Parathyroid adenoma (tissue), 2 donors: ENCODE measurements at regions not wholly inside any gene's neighbourhood (a gene's known extent, or its start where the extent isn't known, plus 50 kb on each side); places are given as distances from the start of the nearest gene placed in this dataset.

Experiments
- H2AFZ ChIP-seq: fragments of 300-600 bp; sonication (generic); one replicate; pipeline ENCODE4 v1.7.0; 2017; ENCODE audit warnings: antibody characterized with exemption, mild to moderate bottlenecking
- H3K27ac ChIP-seq: fragments of 300-600 bp; sonication (generic); one replicate; pipeline ENCODE4 v1.7.0; 2017
- H3K27me3 ChIP-seq: fragments of 300-600 bp; sonication (generic); one replicate; pipeline ENCODE4 v1.7.0; 2017; ENCODE audit warnings: low read length; ENCODE audit not compliant: control insufficient read depth, insufficient read depth
- H3K36me3 ChIP-seq: fragments of 300-600 bp; sonication (generic); one replicate; pipeline ENCODE4 v1.7.0; 2017; ENCODE audit warnings: low read length; ENCODE audit not compliant: control insufficient read depth, insufficient read depth
- H3K4me1 ChIP-seq: fragments of 300-600 bp; sonication (generic); one replicate; pipeline ENCODE4 v1.7.0; 2017; ENCODE audit warnings: control low read depth
- H3K4me2 ChIP-seq: fragments of 300-600 bp; sonication (generic); one replicate; pipeline ENCODE4 v1.7.0; 2017; ENCODE audit warnings: low read length
- H3K4me3 ChIP-seq: fragments of 300-600 bp; sonication (generic); one replicate; pipeline ENCODE4 v1.7.0; 2017; ENCODE audit warnings: low read depth, low read length
- H3K79me2 ChIP-seq: fragments of 300-600 bp; sonication (generic); one replicate; pipeline ENCODE4 v1.7.0; 2017; ENCODE audit warnings: control low read depth
- H3K9ac ChIP-seq: fragments of 300-600 bp; sonication (generic); one replicate; pipeline ENCODE4 v1.7.0; 2017; ENCODE audit warnings: mild to moderate bottlenecking
- H3K9me3 ChIP-seq: fragments of 300-600 bp; sonication (generic); one replicate; pipeline ENCODE4 v1.7.0; 2017; ENCODE audit warnings: low read length; ENCODE audit not compliant: control insufficient read depth
- TF ChIP-seq, protein P1 (sequence below): fragments of 300-600 bp; sonication (generic); IDR thresholded peaks from one replicate; pipeline ENCODE4 v1.7.0; 2017; ENCODE audit warnings: antibody characterized with exemption, mild to moderate bottlenecking
- donor health status: primary hyperparathyroidism.

DNA sequence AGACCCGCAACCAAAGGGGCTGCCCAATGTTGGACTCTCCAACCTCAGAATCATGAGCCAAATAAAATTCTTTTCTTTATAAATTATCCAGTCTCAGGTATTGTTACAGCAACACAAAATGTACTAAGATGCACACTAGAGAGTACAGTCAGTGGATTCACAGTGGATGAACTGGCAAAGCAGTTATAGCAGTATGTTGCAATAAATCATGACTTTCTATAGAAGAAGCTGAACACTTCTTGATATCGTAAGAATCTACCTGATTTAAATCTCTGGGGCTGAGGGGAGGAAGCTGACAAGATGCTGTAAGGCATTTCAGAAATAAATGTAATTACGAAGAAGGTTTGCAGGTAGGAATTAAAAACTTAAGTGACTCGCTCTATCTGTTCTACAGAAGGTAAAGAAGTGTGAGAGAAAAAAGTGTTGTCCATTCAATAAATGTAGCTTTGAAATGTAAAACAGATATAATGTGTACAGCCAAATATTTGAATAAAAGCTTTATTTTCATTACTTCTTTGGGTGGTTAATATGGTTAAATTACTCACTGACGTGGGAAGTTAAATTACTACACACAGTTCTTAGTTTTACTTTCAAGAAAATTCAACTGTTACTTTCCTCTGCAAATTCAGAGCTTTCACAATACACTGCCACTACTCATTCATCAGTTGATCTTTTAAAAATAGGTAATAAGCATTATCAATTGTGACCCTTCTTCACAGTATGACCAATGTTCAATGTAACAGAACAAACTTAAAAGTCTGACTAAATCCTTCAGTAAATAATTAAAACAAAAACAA, 439.1 kb downstream of the SHQ1 start:
- peaks cover 55% of the 10 kb centered on the region for H3K79me2 ChIP-seq
- peaks cover 5% of the 10 kb centered on the region for H3K4me1 ChIP-seq
- TF ChIP-seq, protein P1, sequence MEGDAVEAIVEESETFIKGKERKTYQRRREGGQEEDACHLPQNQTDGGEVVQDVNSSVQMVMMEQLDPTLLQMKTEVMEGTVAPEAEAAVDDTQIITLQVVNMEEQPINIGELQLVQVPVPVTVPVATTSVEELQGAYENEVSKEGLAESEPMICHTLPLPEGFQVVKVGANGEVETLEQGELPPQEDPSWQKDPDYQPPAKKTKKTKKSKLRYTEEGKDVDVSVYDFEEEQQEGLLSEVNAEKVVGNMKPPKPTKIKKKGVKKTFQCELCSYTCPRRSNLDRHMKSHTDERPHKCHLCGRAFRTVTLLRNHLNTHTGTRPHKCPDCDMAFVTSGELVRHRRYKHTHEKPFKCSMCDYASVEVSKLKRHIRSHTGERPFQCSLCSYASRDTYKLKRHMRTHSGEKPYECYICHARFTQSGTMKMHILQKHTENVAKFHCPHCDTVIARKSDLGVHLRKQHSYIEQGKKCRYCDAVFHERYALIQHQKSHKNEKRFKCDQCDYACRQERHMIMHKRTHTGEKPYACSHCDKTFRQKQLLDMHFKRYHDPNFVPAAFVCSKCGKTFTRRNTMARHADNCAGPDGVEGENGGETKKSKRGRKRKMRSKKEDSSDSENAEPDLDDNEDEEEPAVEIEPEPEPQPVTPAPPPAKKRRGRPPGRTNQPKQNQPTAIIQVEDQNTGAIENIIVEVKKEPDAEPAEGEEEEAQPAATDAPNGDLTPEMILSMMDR: no peak
- no peak overlapping the region for H3K9ac ChIP-seq
- H3K9me3 ChIP-seq: no peaks in the 10 kb centered on the region
- no peaks in the 10 kb centered on the region for H3K27me3 ChIP-seq
- no peak overlapping the region for H3K4me3 ChIP-seq
- no peak overlapping the region for H3K4me2 ChIP-seq
- H3K36me3 ChIP-seq: no peaks in the 10 kb centered on the region
- no peak overlapping the region for H2AFZ ChIP-seq
- no peak overlapping the region for H3K27ac ChIP-seq

DNA sequence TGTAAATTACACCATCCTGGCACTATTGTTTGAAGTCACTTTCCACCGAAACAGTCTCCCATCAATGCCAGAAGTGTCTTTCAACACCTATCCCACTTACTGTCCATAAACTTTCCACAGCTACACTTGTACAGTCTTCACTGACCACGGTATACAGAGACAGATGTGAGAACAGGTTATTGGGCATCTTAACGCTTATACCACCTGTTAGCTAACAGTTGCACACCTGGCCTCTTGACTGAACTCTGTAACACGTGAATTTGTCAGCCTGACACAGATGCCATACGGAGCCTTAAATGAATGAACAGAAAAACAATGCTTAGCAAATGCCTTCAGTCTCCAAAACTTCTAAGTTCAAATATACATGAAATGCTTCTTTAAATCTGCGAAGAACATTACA, 440.5 kb downstream of the SHQ1 start:
- Histone ChIP-seq H3K9me3 (no peaks in the 10 kb centered on the region), H3K9ac (no peak overlapping the region), H2AFZ (no peak overlapping the region), H3K4me2 (no peak overlapping the region), H3K36me3 (no peaks in the 10 kb centered on the region), H3K4me3 (no peak overlapping the region), H3K27me3 (no peaks in the 10 kb centered on the region), H3K4me1 (peaks cover 5% of the 10 kb centered on the region), H3K27ac (no peak overlapping the region), H3K79me2 (peaks cover 52% of the 10 kb centered on the region)
- TF ChIP-seq, protein P1: no peak

DNA sequence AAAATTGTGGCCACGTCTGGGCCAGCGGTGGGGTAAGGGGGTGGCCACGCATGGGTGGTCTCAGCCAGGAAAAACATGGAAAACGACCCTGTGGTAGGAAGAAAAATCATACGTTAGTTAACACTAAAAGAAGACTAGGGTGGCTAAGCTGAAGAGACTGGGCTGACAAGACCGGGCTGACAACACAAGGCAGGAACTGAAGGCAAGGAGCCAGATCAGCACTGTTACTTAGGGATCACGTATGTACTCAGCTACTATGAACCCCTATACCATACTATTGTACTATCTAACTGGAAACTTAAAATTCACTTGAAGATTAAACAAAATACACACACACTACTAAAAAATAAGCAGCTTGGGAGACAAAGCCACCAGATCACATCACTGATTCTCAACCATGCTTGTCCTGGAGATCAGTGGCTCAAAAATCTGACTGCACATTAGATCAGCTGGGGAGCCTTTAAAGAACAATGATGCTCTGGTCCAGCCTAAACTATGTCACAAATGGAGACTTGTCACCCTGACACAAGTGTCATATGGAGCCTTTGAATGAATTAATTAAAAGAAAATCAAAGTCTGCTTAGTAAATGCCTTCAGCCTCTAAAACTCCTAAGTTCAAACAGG, 442.2 kb downstream of the SHQ1 start:
- Histone ChIP-seq H3K9ac (no peak overlapping the region), H3K4me3 (no peak overlapping the region)
- TF ChIP-seq, protein P1: no peak

DNA sequence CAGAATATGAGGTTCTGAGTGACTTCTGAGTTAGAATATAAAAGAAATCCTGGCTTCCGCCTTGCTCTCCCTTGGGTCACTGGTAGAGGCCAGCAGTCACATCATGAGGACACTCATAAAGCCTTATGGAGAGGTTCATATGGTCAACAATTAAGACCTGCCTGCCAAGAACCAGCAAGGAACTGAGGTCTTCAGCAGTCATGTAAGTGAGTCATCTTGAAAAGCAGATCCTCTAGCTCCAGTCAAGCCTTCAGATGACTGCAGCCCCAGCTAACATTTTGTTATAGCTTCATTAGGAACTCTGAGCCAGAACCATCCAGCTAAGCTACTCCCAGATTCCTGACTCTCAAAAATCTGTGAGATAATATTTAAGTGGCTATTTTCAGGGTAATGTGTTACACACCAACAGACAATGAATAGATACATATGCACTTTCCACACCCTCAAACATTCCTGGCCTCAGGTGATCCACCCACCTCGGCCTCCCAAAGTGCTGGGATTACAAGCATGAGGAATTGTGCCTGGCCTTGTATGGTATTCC, 447.2 kb downstream of the SHQ1 start:
- TF ChIP-seq, protein P1: no peak
- Histone ChIP-seq H3K4me1 (peaks cover 9% of the 10 kb centered on the region), H3K79me2 (peaks cover 64% of the 10 kb centered on the region), H3K36me3 (no peaks in the 10 kb centered on the region), H2AFZ (no peak overlapping the region), H3K4me3 (no peak overlapping the region), H3K9me3 (no peaks in the 10 kb centered on the region), H3K27ac (no peak overlapping the region), H3K4me2 (no peak overlapping the region), H3K9ac (no peak overlapping the region), H3K27me3 (no peaks in the 10 kb centered on the region)

More for the DNA sequence above, 442.2 kb downstream of the SHQ1 start:
- Histone ChIP-seq H3K27me3 (no peaks in the 10 kb centered on the region), H2AFZ (no peak overlapping the region), H3K4me1 (peaks cover 9% of the 10 kb centered on the region), H3K9me3 (no peaks in the 10 kb centered on the region), H3K27ac (no peak overlapping the region), H3K36me3 (no peaks in the 10 kb centered on the region), H3K4me2 (no peak overlapping the region), H3K79me2 (peaks cover 62% of the 10 kb centered on the region)
